HG02610 (cell line): ENCODE measurements at regions not wholly inside any gene's neighbourhood (a gene's known extent, or its start where the extent isn't known, plus 50 kb on each side); places are given as distances from the start of the nearest gene placed in this dataset.

Source experiments
- ATAC-seq: cut with Tn5 transposase; IDR thresholded peaks from one replicate; pipeline ENCODE4 v1.9.1; 2021; ENCODE audit warnings: mild to moderate bottlenecking, moderate library complexity; ENCODE audit not compliant: unreplicated experiment

DNA sequence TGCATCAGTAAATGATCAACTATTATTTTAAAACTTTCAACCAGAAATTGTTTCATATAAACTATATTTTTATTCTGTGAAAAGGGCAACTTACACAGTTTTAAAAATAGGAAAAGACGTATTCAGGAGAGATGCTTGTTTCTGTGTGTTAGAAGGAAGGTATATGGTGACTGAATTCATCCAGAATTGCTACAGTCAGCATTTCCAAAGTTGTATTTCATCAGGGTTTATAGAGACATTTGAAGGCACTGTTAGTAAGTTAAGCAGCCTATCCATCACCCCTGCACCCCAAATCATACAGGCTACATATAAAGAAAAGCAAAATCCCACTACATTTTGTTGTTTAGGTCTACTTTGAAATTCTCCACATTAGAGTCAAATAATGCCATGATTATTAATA, 716.0 kb downstream of the KCTD16 start:
- ATAC-seq, result no peak

DNA sequence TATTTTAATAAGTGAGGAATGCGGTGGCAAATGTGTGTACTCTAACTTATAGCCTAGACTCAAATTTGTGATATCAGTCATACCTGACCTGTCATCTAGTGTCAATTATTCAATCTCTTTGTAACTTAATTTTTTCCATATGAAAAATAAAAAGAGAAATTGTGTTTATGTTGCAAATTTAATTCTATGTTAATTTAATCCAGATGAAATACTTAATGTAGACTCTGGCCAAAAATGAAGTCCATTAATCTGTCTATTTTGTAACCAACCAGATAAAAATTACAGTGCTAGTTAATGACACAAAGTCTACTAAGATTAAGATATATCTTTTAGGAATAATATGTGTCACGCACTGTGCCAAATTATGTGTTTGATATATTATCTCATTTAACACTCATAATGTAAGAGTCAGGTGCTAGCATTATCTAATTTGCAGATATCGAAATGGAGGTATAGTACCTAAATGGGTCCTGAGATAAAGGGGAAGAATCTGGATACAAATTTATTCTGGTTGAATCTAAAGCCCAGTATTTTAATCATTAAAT, 712.1 kb downstream of the KCTD16 start:
- ATAC-seq, result no peak

DNA sequence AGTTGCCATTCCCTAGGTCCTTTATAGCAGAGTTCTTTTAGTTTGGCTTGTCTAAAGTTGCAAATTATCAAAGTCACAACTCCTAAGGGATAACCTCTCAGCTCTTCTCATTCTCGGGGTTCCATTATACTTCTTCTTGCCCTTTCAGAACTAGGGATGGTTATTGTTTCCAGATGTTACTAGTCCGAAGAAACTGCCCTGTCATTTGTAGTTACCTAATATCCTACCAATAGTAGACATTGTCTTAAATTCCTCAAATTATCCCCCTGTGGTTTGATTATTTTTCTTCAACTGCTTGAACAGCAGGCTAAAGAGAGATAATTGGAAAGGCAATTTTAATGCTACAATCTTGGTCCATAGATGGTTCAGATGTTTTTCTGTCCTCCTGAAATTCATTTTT, 709.8 kb downstream of the KCTD16 start:
- ATAC-seq, result no peak

DNA sequence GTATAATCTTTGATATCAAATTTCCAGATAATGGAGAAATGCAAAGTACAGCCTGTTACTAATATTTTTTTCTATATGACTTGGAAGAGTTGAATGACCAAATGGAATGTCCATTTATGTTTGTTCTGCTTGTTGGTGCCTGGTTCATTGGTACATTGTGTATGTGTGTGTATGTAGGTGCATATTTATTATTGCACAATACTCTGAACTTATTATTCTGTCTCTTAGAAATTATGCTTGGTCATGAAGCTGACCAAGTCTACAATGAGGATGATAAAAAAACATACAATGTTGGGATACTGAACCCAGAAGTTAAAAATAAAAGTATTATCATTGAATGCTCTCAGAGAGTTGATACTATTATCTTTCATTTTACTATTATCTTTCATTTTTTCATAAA, 706.3 kb downstream of the KCTD16 start:
- no peak for ATAC-seq

DNA sequence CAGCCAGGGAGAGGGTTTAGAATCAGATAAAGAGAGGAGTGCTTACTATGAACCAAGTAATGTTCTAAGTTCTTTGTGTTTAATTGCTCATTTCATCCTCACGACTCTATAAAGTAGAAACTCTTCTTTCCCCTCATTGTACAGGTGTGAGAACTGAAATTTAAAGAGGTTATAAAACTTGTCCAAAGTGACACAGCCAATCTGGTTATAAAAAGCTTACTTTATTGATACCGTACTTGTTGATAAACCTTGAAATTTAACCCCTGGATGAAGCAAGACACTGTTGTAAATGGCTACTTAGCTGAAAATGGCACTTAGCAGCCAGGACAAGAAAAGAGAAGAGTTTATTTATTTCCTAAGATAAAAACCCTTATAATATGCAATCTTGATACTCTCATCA, 702.4 kb downstream of the KCTD16 start:
- no peak for ATAC-seq

DNA sequence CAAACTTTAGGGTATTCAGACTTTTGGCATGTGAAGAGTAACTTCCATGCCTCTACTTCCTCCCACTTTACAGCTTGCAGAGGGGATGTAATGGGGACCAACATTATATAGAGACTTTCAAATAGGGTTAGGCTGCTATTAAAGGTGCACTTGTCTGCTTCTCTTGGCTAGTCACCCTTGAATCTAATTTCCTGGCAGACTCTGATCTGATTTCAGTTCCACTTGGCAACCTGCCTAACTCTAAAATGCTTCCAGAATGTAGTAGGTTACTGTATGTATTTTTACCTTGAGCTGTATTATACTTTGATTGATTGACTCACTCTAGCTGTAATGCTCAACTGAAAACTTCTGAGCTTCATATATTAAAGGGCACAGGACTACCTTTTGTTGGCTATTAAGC, 693.4 kb downstream of the KCTD16 start:
- no peak for ATAC-seq

DNA sequence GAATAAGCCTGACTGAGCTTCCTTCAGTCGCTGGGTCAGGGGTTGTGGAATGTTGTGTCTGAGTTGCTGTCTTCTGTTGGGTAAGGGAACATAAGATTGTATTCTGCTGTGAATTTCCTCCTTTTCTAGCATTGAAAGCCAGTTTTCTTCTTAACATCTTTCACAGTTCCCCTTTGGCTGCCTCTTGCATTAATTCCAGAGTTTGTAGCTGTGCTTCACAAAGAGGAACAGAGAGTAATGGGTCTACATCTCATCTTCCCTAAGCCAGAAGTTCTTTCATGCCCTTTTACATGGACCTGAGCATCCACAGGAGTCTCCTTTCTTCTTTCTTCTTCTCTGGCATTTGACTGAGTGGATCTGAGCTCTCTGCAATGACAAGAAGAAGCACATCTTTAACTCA, 686.8 kb downstream of the KCTD16 start:
- no peak for ATAC-seq

DNA sequence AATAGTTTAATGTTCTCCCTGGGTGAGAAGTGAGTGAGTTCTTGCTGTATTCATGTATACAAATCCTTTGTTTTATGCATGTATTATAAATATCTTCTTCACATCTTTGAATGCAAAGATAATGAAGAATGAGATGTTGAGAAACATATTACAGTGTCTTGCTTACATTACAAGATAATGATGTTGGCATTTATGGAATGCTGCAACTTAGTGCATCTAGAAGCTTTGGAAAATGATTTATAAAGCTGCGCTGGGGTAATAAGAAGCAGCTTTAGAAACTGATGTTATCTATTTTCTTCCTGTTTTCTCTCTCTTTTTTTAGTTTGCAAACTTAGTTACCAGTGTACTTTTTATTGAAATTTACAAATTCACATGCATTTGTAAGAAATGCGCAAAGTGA, 673.4 kb downstream of the KCTD16 start:
- no peak for ATAC-seq

DNA sequence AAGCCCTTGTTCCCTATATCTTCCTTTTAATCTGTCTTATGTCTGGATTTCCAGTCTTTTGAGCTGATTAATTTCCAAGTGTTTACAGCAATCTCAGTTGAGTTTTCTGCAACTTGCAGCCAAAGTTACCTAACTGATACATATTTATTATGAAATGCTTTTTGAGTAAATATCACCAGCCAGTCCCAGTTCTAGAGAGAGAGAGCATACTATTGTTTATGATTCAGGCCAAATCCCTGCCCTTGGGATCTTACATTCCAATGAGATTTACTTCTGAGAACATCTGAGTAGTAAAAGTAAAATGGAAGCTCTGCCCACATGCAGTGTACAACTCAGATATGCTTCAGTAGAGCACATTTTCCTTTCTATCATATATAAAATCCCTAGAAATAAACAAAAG, 661.7 kb downstream of the KCTD16 start:
- ATAC-seq, result no peak

DNA sequence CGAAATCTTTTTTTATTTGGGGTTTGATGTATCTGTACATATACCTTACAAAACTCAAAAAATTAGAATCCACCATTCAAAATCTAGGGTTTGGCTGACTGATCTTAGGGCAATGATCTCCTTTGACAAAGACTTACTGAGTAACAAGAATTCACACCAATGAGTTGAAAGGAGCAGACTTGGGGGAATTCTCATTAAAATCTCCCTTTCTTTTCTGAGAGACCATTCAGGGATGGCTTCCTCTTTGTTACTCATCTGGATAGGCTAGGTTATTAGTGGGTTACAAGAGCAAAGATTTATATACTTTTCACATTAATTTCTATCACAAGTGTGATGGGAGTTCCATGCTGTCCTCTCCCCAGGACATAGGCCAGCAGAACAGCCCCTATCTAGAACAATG, 661.0 kb downstream of the KCTD16 start:
- ATAC-seq, result peak; percentile 75

DNA sequence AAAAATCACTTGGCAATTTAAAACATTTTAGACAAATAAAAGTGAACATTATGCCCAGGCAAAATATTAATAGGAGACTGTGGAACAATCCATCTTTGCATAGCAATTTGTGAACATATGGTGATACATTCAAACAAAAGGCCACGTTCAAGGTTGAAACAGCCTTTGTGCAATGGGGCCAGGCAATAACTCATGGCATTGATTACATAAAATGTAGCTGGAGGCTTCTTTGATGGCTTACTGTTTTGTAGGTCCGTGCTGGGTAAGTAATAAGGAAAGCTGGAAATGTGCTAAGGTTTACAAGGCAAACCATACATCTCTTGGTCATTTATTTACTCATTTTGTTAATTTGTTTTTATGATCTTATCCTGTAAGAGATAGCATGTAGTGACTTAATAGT, 651.8 kb downstream of the KCTD16 start:
- ATAC-seq, result no peak

DNA sequence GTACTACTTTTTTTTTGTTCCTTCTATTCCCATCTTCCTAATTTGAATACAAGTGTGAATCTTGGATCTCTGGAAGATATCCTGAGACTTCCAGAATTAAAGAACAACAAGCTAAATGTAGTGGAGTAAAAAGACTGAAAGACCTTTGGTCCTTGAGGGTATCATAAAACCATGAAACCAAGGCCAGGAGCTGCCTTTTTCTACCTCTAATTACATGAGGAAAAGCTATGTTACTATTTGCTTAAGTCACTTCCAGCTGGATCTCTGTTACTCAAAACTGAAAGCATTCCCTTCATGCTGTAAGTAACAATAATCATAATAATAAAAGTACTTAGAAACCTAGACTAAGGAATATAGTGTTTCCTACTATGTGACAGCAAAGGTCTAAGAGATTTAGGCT, 649.6 kb downstream of the KCTD16 start:
- no peak for ATAC-seq

DNA sequence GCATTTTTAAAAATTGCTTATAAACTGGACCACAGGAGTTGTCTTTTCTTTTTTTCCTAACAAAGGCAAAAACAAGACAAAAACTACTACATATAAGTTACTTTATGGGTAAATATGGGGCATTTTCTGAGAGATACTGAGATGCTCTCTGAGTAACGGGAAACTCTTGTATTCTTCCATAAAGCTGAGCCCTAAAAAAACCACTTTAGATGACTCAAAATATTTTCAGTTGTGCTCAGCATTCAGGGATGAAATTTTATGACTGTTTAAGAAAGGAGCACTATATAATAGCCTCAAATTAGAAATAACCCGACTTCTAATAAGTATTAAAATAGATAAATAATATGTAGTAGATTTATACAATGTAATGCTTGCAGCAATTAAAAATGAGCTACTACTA, 644.5 kb downstream of the KCTD16 start:
- ATAC-seq, result no peak

DNA sequence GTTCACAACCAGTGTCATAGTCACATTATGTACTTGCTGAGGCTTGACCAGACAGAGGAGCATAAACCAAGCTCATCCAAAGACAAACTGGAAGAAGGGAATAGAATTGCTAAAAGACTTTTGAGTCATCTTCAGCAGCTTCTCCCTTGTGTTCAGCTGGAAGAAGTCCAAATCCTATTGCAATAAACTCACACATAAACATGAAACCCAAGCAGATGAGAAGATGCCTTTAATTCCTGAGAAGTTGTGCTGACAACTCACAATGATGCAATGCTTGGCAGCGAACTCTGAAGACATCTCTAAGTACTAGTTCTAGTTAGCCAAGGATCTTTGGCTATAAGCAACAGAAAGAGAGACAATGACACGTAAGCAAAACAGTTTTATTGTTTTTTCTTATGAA, 642.1 kb downstream of the KCTD16 start:
- no peak for ATAC-seq

DNA sequence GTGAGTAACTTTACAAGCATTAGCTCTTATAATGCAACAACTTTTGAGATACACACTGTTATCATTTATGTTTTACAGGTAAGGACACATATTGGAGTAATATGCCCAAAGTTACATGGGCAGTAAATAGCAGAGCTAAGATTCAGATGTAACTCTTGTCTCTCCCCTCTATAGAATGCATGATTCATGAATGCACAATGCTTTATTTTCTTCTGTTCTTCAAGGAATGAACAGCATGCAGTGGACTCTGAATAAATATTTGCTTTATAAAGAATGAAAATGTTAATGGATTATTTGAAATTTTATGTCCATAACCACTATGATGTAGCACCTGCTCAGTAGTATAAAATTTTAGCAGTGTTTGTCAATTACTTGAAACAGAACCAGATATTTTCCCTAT, 629.5 kb downstream of the KCTD16 start:
- ATAC-seq, result no peak

DNA sequence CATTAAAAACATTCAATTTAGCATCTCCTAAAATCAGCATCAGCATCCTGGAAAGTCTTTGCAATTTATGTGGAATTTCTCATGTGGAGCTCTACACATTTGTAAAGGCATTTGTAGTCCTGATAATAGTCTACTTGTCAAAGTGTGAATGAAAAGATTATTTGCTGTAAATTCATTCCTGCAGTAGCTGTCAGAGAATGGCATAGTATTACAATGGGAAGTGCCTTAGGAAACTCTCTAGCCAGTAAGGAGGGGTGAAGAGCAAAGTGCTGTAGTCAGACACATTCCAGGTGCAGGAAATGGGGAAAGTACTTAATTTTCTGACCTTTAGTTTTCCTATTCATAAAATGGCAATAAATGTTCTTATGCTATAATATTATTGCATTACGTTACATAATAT, 627.9 kb downstream of the KCTD16 start:
- ATAC-seq, result no peak

DNA sequence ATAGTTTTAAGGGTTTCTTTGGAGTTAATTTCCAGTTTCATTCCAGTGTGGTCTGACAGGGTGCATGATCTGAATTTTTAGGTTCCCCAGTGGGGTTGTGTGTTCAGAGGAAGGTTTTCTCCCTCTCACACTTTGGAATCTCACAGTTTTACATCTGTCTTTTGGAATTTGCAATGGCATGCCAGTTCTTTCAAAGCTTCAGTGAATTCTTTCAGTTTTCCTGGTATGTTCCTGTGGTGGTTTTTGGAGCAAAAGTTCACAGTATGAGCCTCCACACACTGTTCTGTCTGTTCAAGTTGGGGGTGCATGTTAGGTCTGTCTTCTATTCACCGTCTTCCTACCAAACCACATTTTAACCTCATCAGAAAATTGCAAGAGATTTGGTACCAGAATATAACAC, 624.2 kb downstream of the KCTD16 start:
- no peak for ATAC-seq

DNA sequence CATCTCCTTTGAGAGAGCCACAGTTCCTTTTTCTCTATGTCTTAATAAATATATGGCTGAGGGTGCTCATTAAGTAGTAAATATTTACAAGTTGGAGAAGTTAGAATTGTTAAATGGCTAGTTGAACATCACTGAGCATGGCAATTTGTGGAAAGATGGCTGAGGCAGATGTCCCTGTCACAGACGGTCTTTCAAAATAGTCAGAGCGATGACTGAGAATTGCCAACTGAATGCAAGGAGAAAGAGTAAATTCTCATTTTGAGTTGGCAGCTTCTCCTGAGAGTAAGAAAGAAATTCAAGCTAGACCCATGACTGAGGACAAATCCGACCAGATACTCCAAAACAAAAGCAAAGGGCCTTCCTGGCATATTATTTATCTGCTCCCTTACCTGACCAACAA, 617.9 kb downstream of the KCTD16 start:
- no peak for ATAC-seq

DNA sequence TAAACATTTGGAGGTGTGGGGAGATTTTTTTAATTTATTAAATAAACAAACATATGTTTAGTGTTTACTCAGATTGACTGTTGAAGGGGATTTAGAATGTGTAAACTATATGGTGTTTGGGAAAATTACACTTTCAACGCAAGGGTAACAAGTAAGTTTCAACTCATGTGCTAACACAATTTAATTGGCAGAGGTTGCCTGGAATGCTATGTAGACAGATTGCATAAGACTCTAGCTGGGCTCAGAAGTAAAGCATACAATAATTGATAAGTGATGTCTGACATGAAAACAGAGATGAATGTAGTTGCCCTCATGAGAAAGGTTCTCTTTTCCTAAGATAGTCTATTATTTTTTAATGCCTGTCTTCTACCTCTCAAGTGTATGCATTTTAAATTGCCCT, 617.4 kb downstream of the KCTD16 start:
- ATAC-seq, result no peak

DNA sequence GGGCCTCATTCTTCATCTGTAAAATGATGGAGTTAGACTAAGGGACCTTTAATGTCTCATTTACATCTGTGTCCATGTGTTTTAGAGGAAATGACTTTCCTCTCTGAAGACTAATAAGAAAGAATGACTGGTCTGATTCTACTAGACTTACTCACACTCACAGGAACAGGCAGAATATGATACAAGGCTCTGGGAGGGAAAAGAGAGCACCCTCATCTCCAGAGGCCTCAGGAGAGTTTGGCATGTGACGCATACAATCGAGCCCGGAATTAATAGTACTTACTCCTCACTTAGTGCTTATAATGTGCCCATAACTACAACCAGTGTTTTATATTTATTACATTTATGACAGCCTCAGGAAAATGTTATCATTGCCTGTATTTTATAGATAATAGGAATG, 608.7 kb downstream of the KCTD16 start:
- no peak for ATAC-seq

DNA sequence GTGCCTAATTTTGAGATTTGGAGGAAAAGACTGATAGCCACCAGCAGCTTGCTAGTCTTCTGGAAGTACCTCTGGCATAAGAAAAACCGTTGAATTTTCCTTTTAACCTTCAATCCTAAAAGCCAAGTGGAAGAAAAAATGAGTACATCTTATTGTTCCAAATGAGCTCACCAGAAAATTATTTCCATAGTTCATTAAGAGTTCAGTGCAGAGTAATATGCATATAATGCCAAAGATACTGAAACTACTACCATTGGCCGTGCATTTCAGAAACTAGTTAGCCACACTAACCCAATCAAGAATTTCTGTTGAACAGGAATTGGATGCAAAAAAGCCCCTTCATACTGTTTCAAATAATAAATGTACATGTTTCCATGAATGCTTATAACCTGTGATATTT, 607.9 kb downstream of the KCTD16 start:
- ATAC-seq, result no peak

DNA sequence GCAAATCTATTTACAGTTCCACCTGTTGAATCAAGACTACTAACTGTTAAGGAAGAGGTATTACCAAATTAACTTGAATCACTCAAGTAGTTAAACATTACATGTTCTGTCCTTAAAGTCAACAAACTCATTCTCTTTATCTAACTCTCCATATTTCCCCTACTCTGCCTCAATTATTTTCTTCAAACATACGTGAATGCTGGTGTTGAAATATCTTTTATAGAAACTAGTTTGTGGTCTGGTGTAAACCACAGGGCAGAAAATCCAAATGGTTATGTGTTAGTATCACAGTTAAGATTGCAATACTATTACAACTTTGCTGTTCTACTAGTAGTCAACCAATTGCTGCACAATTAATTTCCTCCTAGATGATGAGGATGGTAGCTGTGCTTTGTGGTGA, 603.5 kb downstream of the KCTD16 start:
- no peak for ATAC-seq

DNA sequence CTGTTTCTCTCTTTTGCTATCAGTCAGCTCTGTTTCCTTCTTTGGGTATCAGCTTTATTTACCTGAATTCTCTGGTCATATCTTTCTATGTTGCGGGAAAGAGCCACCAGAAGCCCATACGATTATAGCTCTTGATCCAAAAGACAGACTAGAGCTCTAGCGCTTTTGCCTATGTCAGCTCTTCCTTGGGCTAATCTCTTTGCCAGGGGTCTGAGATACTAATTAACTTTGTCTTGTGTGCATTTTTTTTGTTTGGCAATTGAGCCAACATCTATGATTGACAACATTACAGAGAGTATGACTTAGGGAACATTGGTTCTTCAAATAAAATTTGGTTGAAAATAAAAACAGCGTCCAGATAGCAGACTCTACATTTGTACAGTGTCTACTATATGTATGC, 603.0 kb downstream of the KCTD16 start:
- no peak for ATAC-seq

DNA sequence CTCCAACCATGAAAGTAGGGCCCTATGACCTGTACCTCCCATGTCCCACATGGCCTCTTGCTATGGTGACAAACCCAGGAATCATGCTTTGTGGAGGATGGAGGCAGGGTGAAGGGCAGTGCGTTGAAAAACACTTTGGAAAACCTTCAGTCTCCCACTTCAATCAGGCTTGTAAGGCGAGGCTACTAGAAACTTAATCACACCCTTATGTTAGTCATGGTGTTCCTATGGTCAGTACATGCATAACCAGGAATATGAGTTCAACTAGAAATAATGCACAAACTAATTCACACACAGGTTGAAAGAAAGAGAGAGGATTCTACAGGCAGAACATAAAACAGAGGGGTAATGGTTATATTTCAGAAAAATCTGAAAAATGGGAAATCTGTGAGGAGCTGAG, 601.1 kb downstream of the KCTD16 start:
- ATAC-seq, result no peak
